ENCODE measurements at regions not wholly inside any gene's neighbourhood (a gene's known extent, or its start where the extent isn't known, plus 50 kb on each side); places are given as distances from the start of the nearest gene placed in this dataset.

DNA sequence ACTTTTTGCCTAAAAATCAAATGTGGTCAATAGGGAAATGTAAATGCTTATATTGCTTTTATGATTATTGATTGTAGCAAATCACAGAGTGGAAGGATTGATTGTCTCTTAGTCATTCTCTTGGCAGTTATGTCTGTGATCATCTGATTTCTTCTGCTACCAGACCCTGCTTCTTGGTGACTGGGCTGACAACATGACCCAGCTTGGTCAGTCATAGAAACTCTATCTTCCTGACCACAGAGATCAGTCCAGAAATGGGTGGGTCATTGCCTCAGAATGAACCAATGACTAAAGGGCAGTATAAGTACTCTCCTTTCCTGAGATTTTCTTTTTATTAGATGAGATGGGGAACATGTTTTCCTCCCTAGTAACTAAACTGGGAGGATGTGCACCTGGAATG lies 87.6 kb downstream of the MAIP1 start:
- H3K4me3 Mint-ChIP-seq: no peak overlapping the region
- H3K36me3 Mint-ChIP-seq (ENCODE audit: insufficient read depth): peaks cover 1% of the 10 kb centered on the region
- ATAC-seq (no peak), DNase-seq (no peak)
- H3K27me3 Mint-ChIP-seq (ENCODE audit: low read depth): peaks cover 5% of the 10 kb centered on the region
- peaks cover 26% of the 10 kb centered on the region for H3K9me3 Mint-ChIP-seq
- no peaks in the 10 kb centered on the region for H3K4me1 Mint-ChIP-seq (ENCODE audit: low read depth)

DNA sequence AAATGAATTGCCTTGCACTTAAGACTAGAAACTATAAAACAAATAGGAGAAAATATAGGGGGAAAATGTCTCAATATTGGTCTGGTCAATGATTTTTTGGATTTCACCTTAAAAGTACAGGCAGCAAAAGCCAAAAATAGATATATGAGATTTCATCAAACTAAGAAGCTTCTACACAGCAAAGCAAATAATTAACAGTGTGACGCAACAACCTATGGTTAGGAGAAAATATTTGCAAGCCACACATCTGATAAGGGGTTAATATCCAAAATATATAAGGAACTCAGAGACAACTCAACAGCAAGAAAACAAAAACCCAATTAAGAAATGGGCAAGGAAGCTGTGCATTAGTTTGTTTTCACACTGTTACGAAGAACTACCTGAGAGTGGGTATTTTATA lies 89.1 kb downstream of the MAIP1 start:
- ATAC-seq: no peak
- Mint-ChIP-seq H3K36me3 (ENCODE audit: insufficient read depth) (peaks cover 1% of the 10 kb centered on the region), H3K27me3 (ENCODE audit: low read depth) (peaks cover 5% of the 10 kb centered on the region), H3K4me3 (no peak overlapping the region), H3K4me1 (ENCODE audit: low read depth) (no peaks in the 10 kb centered on the region), H3K9me3 (peaks cover 26% of the 10 kb centered on the region)
- DNase-seq: no peak

DNA sequence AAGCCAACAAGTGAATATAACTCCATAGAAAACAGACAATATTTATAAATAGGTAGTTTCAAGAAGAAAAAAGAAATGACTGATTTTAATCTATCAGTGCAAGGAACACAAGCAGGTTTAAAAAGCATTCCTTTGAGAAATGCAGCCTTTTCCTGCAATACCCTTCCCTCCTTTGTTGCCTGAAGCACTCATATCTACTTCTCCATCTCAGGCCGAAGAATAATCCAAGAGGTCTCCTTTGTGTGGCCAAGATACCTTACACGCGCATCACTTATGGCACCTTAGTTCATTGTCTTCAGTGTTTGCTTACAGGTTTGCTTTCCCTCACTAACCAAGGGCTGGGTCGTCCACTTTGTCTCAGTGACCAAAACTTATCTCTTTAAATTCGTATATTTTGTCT lies 93.0 kb downstream of the MAIP1 start:
- Mint-ChIP-seq H3K4me3 (no peak overlapping the region), H3K27me3 (ENCODE audit: low read depth) (peaks cover 5% of the 10 kb centered on the region), H3K9me3 (peaks cover 22% of the 10 kb centered on the region), H3K4me1 (ENCODE audit: low read depth) (no peaks in the 10 kb centered on the region), H3K36me3 (ENCODE audit: insufficient read depth) (peaks cover under 1% of the 10 kb centered on the region)
- no peak for DNase-seq
- ATAC-seq: no peak

DNA sequence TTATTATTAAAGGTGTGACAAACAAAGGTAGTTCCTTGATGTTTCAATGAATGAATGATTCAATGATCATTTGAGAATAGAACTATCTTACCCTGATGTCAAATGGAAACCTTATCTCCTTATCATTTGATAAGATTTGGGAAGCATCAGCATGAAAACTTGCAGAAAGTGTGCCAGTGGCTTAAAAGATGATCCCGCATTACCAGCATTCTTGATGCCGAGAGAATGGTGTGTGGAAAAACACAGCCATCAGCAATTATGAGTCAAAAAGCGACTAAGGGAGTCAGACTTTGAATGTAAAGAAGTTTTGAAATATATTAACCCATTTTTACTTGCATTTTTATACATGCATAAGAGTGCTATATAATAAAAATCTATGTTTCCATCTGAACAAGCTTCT lies 93.7 kb downstream of the MAIP1 start:
- H3K9me3 Mint-ChIP-seq: peaks cover 21% of the 10 kb centered on the region
- ATAC-seq: no peak
- no peak for DNase-seq
- H3K27me3 Mint-ChIP-seq (ENCODE audit: low read depth): peaks cover 9% of the 10 kb centered on the region
- H3K36me3 Mint-ChIP-seq (ENCODE audit: insufficient read depth): no peaks in the 10 kb centered on the region
- no peaks in the 10 kb centered on the region for H3K4me1 Mint-ChIP-seq (ENCODE audit: low read depth)
- H3K4me3 Mint-ChIP-seq: no peak overlapping the region

DNA sequence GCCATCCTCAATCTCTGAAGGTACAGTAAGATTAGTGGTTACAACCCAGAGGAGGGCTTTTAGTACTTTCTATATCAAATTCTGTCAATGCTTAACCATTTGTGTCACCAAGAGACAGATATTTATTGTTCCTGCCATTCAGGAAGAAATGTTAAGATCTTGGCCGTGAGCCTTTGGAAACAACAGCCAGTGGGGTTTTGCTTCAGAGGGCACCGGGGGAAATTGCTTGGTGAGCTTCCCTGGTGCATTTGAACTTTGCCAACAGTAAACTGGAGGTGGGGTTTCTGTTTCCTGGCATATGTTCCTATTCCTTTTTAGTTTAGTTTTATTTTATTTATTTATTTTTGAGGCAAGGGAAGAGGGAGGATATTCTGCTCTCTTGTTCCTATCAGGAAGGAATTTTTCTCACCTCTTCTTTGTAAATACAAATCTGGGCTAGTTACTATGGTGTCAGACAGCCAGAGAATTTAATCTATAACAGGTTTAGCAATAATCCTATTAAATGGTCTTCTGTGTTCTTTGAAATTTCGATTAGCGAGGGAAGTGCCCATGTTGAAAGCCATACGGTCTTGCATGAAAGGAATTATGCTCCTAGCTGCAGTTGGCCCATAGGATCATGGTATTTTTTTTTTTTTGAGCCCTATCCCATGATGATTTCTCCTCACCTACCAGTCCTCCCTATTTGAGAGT lies 95.7 kb downstream of the MAIP1 start:
- H3K36me3 Mint-ChIP-seq (ENCODE audit: insufficient read depth): no peaks in the 10 kb centered on the region
- peaks cover 17% of the 10 kb centered on the region for H3K27me3 Mint-ChIP-seq (ENCODE audit: low read depth)
- DNase-seq (no peak), ATAC-seq (no peak)
- no peak overlapping the region for H3K4me3 Mint-ChIP-seq
- H3K4me1 Mint-ChIP-seq (ENCODE audit: low read depth): no peaks in the 10 kb centered on the region
- H3K9me3 Mint-ChIP-seq: peaks cover 8% of the 10 kb centered on the region

DNA sequence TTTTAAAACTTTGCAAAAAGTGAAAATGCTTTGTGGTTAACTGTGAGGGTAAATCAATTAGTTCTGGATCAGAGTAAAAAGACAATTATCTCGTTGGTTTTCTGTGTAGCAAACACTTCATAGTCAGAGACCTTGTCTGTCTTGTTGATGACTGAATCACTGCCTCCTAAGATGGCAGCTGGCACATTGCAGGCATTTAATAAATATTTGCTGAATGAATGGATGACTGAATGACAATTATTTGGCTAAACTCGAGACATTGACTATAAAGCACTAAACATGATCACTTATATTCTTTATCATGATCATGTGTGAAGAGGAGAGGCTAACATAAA lies 96.2 kb downstream of the MAIP1 start:
- Mint-ChIP-seq H3K27me3 (ENCODE audit: low read depth) (peaks cover 20% of the 10 kb centered on the region), H3K36me3 (ENCODE audit: insufficient read depth) (no peaks in the 10 kb centered on the region), H3K4me3 (no peak overlapping the region), H3K4me1 (ENCODE audit: low read depth) (no peaks in the 10 kb centered on the region), H3K9me3 (peaks cover 6% of the 10 kb centered on the region)
- DNase-seq: no peak
- no peak for ATAC-seq

DNA sequence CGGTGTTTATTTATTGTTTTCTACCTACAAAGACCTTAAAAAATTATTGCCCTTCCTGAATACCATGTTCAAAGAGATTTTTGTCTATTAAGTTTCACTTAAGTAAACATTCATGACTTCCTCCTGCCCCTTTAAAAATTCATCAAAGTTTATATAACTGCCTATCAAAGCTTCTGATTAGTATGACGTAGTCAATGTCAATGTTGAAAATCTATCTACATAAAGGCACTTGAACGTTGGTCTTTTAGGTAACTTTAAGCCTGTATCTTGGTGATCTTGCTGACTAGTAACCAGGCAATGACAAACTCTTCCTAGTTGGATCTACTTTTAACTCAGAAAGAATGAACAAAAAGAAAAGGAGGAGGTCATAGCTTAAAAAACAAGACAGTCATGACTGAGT lies 97.2 kb downstream of the MAIP1 start:
- no peak for ATAC-seq
- Mint-ChIP-seq H3K9me3 (peaks cover 3% of the 10 kb centered on the region), H3K4me3 (no peak overlapping the region), H3K27me3 (ENCODE audit: low read depth) (peaks cover 22% of the 10 kb centered on the region), H3K4me1 (ENCODE audit: low read depth) (no peaks in the 10 kb centered on the region), H3K36me3 (ENCODE audit: insufficient read depth) (no peaks in the 10 kb centered on the region)
- DNase-seq: no peak

DNA sequence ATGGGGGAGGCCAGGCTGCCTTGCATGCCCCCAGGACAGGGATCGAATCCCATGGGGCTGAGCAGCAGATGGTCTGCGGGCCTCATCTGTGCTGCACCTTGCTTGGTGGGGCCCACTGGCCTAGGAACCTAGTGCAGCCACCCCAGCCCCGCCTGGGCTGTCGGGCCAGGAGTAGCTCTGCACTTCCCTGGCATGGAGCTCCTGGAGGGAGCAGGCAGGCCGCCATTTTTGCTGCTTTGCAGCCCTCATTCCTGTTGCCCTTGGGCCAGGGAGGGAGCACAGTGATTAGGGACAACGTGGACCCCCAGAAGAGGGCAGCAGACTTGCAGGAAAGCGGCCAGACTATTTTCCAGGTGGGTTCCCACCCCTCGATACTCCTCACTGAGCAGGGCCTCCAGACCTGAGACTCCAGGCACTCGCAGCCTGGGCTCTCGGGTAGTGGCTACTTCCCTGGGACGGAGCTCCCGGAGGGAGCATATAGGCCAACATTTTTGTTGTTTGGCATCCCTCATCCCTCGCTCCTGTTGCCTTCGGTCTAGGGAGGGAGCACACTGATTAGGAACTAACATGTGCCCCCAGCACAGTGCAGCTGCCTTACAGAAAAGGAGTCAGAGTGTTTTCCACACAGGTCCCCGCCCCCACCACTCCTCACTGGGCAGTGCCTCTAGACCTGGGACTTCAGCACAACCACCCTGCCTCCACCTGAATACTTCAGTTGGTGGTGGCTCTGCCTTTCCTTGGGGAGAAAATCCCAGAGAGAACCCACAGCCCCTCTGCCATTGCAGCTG lies 99.5 kb downstream of the MAIP1 start:
- DNase-seq (no peak), ATAC-seq (no peak)
- no peaks in the 10 kb centered on the region for H3K4me1 Mint-ChIP-seq (ENCODE audit: low read depth)
- H3K4me3 Mint-ChIP-seq: no peak overlapping the region
- H3K36me3 Mint-ChIP-seq (ENCODE audit: insufficient read depth): no peaks in the 10 kb centered on the region
- peaks cover 35% of the 10 kb centered on the region for H3K27me3 Mint-ChIP-seq (ENCODE audit: low read depth)
- peaks cover 3% of the 10 kb centered on the region for H3K9me3 Mint-ChIP-seq

DNA sequence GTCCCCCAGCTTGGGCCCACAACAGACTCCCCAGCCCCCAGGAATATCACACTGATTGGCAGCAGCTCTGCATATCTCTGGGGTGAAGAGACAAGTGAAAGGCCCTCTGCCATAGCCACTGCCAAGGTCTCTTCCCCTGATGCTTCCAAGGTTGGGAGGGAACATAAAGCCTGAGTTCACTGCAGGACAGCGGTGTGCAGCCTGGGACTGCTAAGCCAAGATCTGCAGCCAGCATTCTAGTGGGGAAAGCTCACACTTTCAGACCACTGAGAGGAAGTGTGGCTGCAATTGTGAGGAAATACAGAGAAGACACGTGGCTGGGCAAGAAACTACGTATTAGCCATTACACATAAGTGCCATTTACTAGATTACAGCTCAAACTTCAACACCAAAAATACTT lies 100.7 kb downstream of the MAIP1 start:
- H3K9me3 Mint-ChIP-seq: peaks cover 3% of the 10 kb centered on the region
- DNase-seq (no peak), ATAC-seq (no peak)
- no peak overlapping the region for H3K4me3 Mint-ChIP-seq
- no peaks in the 10 kb centered on the region for H3K4me1 Mint-ChIP-seq (ENCODE audit: low read depth)
- H3K36me3 Mint-ChIP-seq (ENCODE audit: insufficient read depth): no peaks in the 10 kb centered on the region
- H3K27me3 Mint-ChIP-seq (ENCODE audit: low read depth): peaks cover 35% of the 10 kb centered on the region

DNA sequence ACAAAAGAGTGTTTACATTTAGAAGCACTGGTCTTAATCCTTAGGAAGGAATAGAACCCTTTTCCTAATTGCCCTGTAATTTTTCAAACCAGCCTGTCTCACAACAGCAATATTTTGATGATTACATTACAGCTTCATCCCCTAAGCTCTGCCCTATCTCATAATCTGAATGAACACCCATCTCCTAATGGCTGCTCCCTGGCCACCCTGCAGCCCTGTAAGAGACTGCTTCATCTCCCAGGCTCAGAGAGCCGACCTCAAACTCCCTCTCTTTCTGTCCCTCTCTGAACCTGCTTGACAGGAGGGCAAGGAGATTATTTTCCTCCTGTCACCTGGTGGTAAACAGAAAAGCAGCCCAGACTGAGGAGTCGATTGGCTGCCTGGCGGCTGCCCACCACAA lies 107.8 kb downstream of the MAIP1 start:
- peaks cover 18% of the 10 kb centered on the region for H3K27me3 Mint-ChIP-seq (ENCODE audit: low read depth)
- DNase-seq: no peak
- no peak for ATAC-seq
- no peaks in the 10 kb centered on the region for H3K9me3 Mint-ChIP-seq
- H3K4me1 Mint-ChIP-seq (ENCODE audit: low read depth): no peaks in the 10 kb centered on the region
- H3K4me3 Mint-ChIP-seq: no peak overlapping the region
- no peaks in the 10 kb centered on the region for H3K36me3 Mint-ChIP-seq (ENCODE audit: insufficient read depth)

DNA sequence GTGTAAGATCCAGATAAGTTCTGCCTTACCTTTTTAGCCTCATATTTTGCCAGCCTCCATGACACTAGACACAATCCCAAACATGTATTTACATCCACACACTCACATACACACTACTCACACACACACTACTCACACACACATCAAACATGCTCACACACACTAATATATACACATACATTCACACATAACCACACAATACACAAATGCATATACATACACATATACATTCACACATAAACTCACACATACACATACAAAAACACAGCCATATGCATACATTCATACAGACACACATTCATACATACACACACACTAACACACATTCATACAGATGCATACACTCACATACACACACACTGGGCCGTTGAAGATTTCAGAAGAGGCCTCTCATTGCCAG lies 109.5 kb downstream of the MAIP1 start:
- no peak for ATAC-seq
- peaks cover 7% of the 10 kb centered on the region for H3K27me3 Mint-ChIP-seq (ENCODE audit: low read depth)
- no peaks in the 10 kb centered on the region for H3K9me3 Mint-ChIP-seq
- no peaks in the 10 kb centered on the region for H3K4me1 Mint-ChIP-seq (ENCODE audit: low read depth)
- no peak for DNase-seq
- H3K36me3 Mint-ChIP-seq (ENCODE audit: insufficient read depth): no peaks in the 10 kb centered on the region
- no peak overlapping the region for H3K4me3 Mint-ChIP-seq

DNA sequence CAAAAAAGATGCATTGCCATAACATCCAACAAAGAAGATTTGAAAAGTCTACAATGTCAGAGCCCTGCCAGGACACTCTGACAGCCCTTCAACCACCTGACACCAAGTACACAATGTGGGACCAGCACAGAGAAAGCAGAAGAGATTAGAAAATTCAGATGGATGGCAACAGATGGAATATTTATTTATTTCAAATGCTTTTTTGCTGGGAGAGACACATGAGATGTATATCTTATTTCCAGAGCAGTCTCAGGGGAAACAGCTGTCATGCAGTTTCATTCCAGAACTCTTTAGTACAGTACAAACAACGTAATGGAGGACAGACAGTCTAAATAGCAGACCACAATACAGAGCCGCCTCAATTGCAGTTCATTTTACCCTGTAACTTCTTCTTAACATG lies 110.1 kb downstream of the MAIP1 start:
- no peak for DNase-seq
- peaks cover 7% of the 10 kb centered on the region for H3K27me3 Mint-ChIP-seq (ENCODE audit: low read depth)
- H3K36me3 Mint-ChIP-seq (ENCODE audit: insufficient read depth): no peaks in the 10 kb centered on the region
- H3K9me3 Mint-ChIP-seq: no peaks in the 10 kb centered on the region
- no peaks in the 10 kb centered on the region for H3K4me1 Mint-ChIP-seq (ENCODE audit: low read depth)
- H3K4me3 Mint-ChIP-seq: no peak overlapping the region
- no peak for ATAC-seq

DNA sequence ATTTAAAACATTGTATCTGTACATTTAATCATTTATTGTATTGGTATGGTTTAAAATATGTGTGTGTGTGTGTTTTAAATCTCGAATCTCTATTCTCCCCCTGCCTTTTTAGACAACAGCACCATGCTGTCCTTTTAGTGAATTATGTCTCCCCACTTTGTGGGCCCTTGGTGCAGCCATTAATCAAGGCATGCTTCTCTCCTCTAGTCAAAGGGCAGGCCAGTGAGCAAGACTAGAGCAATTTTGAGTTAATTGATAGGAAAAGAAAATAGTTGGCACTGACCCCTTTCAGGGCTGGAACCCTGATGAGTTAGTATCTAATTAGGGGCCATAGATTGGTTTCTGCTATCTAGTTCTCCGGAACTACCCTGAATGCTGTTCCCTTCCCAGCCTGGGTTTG lies 111.0 kb downstream of the MAIP1 start:
- Mint-ChIP-seq H3K4me1 (ENCODE audit: low read depth) (no peaks in the 10 kb centered on the region), H3K36me3 (ENCODE audit: insufficient read depth) (no peaks in the 10 kb centered on the region), H3K9me3 (peaks cover 3% of the 10 kb centered on the region), H3K4me3 (no peak overlapping the region), H3K27me3 (ENCODE audit: low read depth) (peaks cover 5% of the 10 kb centered on the region)
- ATAC-seq (no peak), DNase-seq (no peak)

DNA sequence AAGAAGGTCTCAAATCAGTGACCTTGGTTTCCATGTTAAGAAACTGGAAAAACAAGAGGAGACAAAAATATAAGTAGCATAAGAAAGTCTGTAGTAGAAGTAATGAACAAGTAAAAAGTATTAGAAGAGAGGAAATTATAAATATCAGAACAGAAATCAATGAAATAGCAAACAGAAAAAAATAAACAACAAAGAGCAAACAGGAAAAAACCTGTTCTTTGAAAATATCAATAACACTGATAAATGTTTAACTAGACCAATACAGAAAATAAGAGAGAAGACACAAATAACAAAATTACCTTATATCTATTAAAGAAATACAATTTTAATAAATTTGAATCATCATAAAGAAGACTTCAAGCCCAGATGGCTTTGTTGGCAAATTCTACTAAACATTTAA lies 113.3 kb downstream of the MAIP1 start:
- H3K36me3 Mint-ChIP-seq (ENCODE audit: insufficient read depth): no peaks in the 10 kb centered on the region
- DNase-seq (no peak), ATAC-seq (no peak)
- no peaks in the 10 kb centered on the region for H3K4me1 Mint-ChIP-seq (ENCODE audit: low read depth)
- H3K4me3 Mint-ChIP-seq: no peak overlapping the region
- H3K27me3 Mint-ChIP-seq (ENCODE audit: low read depth): peaks cover 2% of the 10 kb centered on the region
- H3K9me3 Mint-ChIP-seq: peaks cover 7% of the 10 kb centered on the region

DNA sequence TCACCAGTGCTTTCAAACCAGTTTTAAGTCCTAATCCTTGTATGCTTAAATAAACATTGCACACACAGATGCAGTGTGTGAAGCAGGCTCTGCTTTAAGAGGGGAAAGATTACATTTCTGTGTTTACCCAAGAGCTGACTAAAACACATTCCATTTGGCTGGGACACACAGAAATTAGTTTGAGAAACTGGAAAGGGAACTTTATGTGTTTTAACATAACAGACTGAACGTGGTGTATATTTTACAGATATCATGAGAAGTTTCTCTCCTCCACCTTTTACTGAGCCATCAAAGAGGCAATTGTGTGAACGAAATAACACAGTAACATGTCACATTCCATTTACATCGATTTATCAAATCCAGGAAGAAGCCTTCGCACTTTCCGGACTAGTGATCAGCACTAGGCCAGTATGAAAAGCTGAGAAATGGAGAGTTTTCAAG lies 121.8 kb downstream of the MAIP1 start:
- Mint-ChIP-seq H3K4me1 (ENCODE audit: low read depth) (no peaks in the 10 kb centered on the region), H3K27me3 (ENCODE audit: low read depth) (peaks cover 5% of the 10 kb centered on the region), H3K9me3 (no peaks in the 10 kb centered on the region), H3K36me3 (ENCODE audit: insufficient read depth) (no peaks in the 10 kb centered on the region), H3K4me3 (no peak overlapping the region)
- ATAC-seq: no peak
- DNase-seq: no peak
